NCI-H524 treated with DMSO at 0.1 percent for 48 hours (cell line): ENCODE measurements at regions not wholly inside any gene's neighbourhood (a gene's known extent, or its start where the extent isn't known, plus 50 kb on each side); places are given as distances from the start of the nearest gene placed in this dataset.
"Not testable (repeated sequence)": the region's sequence is repeated elsewhere in the genome, so short reads cannot be mapped to it uniquely, and the experiment has no call there.

Source experiments
- DNase-seq: peaks from one replicate; lab custom pipeline; 2025; lab: John Stamatoyannopoulos, UW

GRCh38 chr4:187069398-187069797 is 345.7 kb upstream of the FAT1 start:
- DNase-seq: no peak

- DNase-seq: no peak
These were observed 346.5 kb upstream of the FAT1 start for GRCh38 chr4:187070158-187070557.

- DNase-seq: no peak
These were observed 347.1 kb upstream of the FAT1 start for GRCh38 chr4:187070740-187071139.

DNA sequence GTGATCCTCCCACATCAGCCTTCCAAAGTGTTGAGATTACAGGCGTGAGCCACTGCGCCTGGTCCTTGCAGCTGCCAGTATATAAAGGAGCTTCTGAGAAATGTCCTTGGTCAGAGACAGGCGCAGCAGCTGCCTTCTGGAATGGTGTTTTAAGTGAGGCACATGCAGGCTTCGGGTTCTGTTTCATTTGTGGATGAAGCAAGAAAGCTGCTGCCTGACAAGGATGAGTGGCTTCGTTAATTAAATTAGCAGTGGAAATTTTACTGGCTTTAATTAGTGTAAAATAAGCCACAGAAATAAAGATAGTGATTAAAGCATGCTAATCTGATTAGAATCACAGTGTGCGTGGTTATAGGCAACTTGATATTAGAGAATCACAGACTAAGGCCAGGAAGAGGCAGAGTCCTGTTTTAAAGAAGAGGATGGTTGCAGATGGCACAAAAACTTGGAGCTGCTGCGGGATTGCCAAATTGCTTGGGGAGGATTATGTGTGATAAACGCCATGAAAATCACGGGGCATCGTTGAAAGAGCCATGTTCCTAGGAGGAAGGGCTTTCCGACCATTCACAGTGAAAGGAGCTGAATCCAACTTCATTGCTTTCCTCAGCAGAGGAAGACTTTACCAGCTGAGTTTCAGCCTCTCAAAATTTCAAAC is 348.4 kb upstream of the FAT1 start:
- DNase-seq: peak; percentile 66

- no peak for DNase-seq
These were observed 350.2 kb upstream of the FAT1 start for GRCh38 chr4:187073820-187074219.

GRCh38 chr4:187075514-187075913 is 351.9 kb upstream of the FAT1 start:
- DNase-seq: no peak

GRCh38 chr4:187077744-187078401 is 354.2 kb upstream of the FAT1 start:
- no peak for DNase-seq

DNA sequence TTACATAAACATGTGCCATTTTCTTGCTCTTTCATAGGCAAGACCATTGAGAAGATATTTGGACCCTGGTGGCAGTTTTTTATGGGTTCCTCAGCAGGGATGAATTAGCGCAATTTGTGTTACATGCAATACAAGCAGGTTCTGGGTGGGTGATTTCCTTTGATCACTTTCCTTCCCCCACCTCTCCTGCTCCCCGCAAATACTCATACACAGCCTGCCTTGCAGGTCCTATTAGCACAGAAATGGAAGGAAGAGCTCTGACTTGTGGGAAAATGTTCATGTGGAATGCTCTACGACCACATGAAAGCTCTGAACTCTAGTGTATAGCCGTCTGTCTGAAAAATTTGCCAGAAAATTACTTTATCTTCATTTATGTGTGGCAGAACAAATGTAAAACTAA is 361.0 kb upstream of the FAT1 start:
- DNase-seq: no peak

DNA sequence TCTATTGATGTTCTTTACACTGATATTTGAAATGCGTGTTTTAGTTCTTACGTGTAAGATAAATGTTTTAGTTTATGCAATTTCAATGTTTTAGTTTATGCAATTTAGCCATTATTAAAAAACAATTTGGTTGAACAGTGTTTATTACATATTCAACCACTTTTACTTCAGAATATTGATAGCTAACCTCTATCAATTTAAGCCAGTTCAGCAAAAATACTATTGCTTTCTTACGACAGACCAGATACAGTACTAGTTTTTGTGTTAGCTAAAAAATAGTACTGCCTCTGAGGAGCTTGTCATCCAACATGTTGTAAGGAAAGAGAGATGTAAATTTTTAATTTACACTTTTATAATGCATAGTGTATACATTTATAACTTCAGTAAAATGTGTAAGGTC is 361.7 kb upstream of the FAT1 start:
- no peak for DNase-seq

GRCh38 chr4:187086151-187086550 is 362.5 kb upstream of the FAT1 start:
- no peak for DNase-seq

DNA sequence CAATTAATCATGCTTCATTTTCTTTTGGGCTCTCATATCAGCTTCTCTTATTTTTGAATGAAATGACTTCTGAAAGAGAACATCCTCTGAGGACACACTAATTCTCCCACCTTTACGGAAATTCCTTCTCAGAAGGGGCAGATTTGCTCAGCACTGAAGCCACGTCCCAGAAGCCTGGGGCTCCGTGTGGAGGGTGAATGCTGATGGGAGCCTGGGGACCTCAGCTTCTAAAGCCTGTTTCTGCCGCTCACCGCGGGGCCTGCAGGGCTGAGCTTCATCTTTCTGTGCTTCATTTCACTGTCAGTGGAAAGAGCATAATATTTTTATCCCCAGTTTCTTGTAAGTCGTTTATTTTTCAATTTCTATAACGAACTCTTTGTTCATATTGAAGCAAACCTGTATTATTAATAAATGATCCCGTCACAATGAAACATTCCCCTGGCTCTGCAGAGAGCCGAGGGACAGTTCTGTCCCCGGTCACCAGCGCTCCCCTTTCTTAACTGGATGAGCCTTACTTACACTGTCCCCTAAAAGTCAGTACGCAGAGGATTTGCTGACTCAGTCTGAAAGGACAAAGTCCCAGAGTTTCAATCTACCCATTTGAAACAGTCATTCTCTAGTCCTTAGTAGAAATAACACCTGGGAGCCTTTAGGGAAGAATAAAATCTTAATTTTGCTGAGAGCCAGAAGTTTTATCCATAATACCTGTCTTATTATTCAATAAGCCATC is 364.6 kb upstream of the FAT1 start:
- DNase-seq: no peak

- no peak for DNase-seq
These were observed 366.7 kb upstream of the FAT1 start for GRCh38 chr4:187090401-187090800.

DNA sequence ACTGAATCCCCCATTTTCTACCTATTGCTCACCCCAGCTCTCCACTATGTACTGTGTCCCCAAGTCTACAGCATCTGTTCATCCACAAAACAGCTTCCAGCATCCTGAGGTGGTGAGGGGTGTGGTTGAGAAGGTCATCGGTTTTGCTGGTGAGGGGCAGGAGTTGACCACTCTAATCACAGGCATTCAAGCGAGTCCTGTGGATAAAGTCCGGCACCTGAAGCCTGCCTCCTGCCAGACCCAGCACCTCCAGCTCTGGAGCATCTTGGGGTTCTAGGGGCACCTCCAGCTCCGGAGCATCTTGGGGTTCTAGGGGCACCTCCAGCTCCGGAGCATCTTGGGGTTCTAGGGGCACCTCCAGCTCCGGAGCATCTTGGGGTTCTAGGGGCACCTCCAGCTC is 367.2 kb upstream of the FAT1 start:
- DNase-seq: not testable (repeated sequence)

DNA sequence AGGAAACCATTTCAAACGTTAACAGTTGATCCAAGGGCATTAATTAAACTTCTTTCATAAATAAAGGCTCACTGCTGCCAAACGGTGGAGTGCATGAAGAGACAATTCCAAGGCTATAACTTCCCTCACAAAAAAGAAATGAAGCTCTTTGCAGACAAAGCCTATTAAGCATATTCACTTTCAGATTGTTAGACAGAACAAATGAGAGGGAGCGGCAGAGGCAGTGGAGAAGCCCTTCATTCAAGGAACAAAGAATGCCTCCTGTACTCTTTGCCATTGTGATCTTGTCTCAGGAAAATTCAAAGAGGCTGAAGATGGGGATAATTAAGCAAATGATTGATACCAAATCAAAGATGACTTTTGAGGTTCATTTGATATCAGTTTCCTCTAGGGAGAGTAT is 370.5 kb upstream of the FAT1 start:
- no peak for DNase-seq

GRCh38 chr4:187098429-187098828 is 374.8 kb upstream of the FAT1 start:
- no peak for DNase-seq

- DNase-seq: no peak
These were observed 379.7 kb upstream of the FAT1 start for GRCh38 chr4:187103351-187103750.

- no peak for DNase-seq
These were observed 385.2 kb upstream of the FAT1 start for GRCh38 chr4:187108845-187109244.

DNA sequence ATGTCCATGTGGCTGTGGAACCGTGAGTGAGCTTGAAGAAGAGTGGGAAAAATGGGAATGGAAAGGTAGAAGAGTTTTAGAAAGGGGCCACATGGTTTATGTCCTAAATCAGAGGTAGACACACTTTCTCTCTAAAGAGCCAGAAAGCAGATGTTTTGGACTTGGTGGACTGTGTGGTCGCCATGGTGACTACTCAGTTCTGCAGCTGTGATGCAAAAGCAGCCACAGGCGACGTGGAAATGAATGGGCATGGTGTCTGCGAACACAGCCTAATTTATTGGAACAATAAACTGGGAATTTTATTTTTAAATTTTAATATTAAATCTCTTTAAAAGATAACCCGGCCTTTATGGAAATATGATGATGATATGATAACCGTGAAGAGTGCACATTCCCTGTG is 386.0 kb upstream of the FAT1 start:
- DNase-seq: no peak

- DNase-seq: no peak
These were observed 394.5 kb upstream of the FAT1 start for GRCh38 chr4:187118166-187118565.

DNA sequence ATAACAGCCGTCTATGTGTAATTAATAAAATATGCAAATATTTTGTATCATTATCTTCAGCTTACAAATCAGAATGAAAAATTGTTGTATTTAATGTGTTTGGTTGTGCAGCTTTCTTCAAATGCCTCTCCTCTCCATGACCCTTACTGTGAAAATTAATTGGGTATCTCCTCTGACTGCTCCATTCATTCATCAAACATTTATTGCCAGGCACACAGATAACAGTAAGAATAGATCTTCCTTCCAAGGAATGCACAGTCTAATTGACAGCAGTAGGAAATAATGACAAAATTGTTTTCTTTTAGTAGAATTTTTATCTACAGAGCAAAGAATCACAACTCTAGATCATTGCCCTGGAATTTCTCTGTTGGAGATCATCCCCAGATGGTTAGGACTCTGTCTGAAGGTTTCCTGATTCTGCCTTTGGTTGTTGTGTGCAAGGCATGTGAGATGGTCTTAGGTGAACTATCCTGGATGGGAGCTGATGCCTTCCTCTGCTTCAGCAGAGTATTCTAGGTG is 395.0 kb upstream of the FAT1 start:
- no peak for DNase-seq

DNA sequence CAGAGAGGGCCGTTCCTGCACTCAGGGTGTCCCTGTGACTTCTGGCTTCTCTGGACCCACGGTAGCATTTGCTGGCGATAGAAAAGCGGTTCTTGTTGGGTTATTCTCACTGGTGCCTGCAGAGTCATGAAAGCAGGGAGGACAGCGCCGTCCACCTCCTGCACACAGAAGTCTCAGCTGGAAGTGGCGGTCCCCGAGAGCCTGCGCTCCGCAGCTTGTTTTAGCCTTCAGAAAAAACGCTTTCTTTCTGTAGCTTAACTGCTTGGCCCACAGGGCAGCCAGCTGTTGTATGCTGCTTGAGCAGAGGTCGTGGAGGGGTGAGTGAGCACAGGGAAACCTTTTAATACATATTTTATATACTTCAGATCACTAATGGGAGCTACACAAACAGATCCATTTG is 400.7 kb upstream of the FAT1 start:
- DNase-seq: no peak

DNA sequence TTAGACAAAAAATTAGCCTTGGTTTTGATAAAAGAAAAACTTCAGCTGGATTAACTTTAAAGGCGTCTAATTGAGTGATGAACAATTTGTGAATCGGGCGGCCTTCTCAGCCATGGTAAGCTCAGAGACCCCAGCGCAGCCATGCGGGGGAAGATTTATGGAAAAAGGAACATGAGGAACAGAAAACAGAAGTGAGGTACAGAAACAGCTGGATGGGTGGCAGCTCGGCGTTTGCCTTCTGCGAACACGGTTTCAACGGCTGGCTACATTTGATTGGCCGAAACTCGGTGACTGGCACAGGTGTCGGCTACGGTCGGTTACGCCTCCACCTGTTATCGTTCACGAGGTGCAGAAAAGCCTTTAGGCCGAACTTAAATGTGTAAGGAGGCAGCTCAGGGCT is 401.4 kb upstream of the FAT1 start:
- no peak for DNase-seq

- DNase-seq: no peak
These were observed 403.8 kb upstream of the FAT1 start for GRCh38 chr4:187127456-187127855.
